ENCODE measurements at regions not wholly inside any gene's neighbourhood (a gene's known extent, or its start where the extent isn't known, plus 50 kb on each side); places are given as distances from the start of the nearest gene placed in this dataset.
"Not testable (repeated sequence)": the region's sequence is repeated elsewhere in the genome, so short reads cannot be mapped to it uniquely, and the experiment has no call there.

- no peak for DNase-seq (ENCODE audit: low read depth)
Measured at GRCh38 chr1:164155347-164155746, 403.6 kb upstream of the PBX1 start.

- no peak for DNase-seq (ENCODE audit: low read depth)
Measured at GRCh38 chr1:164163289-164163849, 395.6 kb upstream of the PBX1 start.

- DNase-seq (ENCODE audit: low read depth): no peak
Measured at GRCh38 chr1:164165466-164165865, 393.5 kb upstream of the PBX1 start.

GRCh38 chr1:164166454-164166853 is 392.5 kb upstream of the PBX1 start:
- not testable (repeated sequence) for DNase-seq (ENCODE audit: low read depth)

- DNase-seq (ENCODE audit: low read depth): no peak
Measured at GRCh38 chr1:164177118-164177517, 381.9 kb upstream of the PBX1 start.

- no peak for DNase-seq (ENCODE audit: low read depth)
Measured at GRCh38 chr1:164180824-164181223, 378.2 kb upstream of the PBX1 start.

GRCh38 chr1:164183854-164184635 is 374.9 kb upstream of the PBX1 start:
- DNase-seq (ENCODE audit: low read depth): no peak

- no peak for DNase-seq (ENCODE audit: low read depth)
Measured at GRCh38 chr1:164186881-164187280, 372.1 kb upstream of the PBX1 start.

- DNase-seq (ENCODE audit: low read depth): no peak
Measured at GRCh38 chr1:164188497-164188896, 370.5 kb upstream of the PBX1 start.

- no peak for DNase-seq (ENCODE audit: low read depth)
Measured at GRCh38 chr1:164191191-164191590, 367.8 kb upstream of the PBX1 start.

- no peak for DNase-seq (ENCODE audit: low read depth)
Measured at GRCh38 chr1:164210211-164210739, 348.7 kb upstream of the PBX1 start.

- DNase-seq (ENCODE audit: low read depth): no peak
Measured at GRCh38 chr1:164223378-164223777, 335.6 kb upstream of the PBX1 start.

GRCh38 chr1:164225011-164225410 is 334.0 kb upstream of the PBX1 start:
- no peak for DNase-seq (ENCODE audit: low read depth)

- DNase-seq (ENCODE audit: low read depth): no peak
Measured at GRCh38 chr1:164226977-164227376, 332.0 kb upstream of the PBX1 start.

- no peak for DNase-seq (ENCODE audit: low read depth)
Measured at GRCh38 chr1:164228928-164229327, 330.1 kb upstream of the PBX1 start.

GRCh38 chr1:164233149-164233548 is 325.8 kb upstream of the PBX1 start:
- DNase-seq (ENCODE audit: low read depth): no peak

GRCh38 chr1:164240081-164240480 is 318.9 kb upstream of the PBX1 start:
- DNase-seq (ENCODE audit: low read depth): no peak

- DNase-seq (ENCODE audit: low read depth): no peak
Measured at GRCh38 chr1:164250365-164250764, 308.6 kb upstream of the PBX1 start.

- no peak for DNase-seq (ENCODE audit: low read depth)
Measured at GRCh38 chr1:164256456-164256855, 302.5 kb upstream of the PBX1 start.

- no peak for DNase-seq (ENCODE audit: low read depth)
Measured at GRCh38 chr1:164261691-164262240, 297.2 kb upstream of the PBX1 start.

GRCh38 chr1:164263540-164263939 is 295.4 kb upstream of the PBX1 start:
- DNase-seq (ENCODE audit: low read depth): no peak

- DNase-seq (ENCODE audit: low read depth): no peak
Measured at GRCh38 chr1:164265232-164265631, 293.8 kb upstream of the PBX1 start.

- no peak for DNase-seq (ENCODE audit: low read depth)
Measured at GRCh38 chr1:164272156-164272555, 286.8 kb upstream of the PBX1 start.

All from activated T-cell treated with anti-CD3 and anti-CD28 coated beads for 24 hours (primary cell).